GM13976 (cell line): ENCODE measurements at regions not wholly inside any gene's neighbourhood (a gene's known extent, or its start where the extent isn't known, plus 50 kb on each side); places are given as distances from the start of the nearest gene placed in this dataset.

Experiments used
- DNase-seq: peaks from one replicate; pipeline ENCODE4 v3.0.0; 2012; ENCODE audit warnings: low spot score
- CTCF ChIP-seq: IDR thresholded peaks from 2 replicates; pipeline ENCODE4 v1.5.1; 2012; ENCODE audit warnings: borderline replicate concordance, mild to moderate bottlenecking; ENCODE audit not compliant: insufficient read depth; ENCODE audit errors: extremely low read depth, missing control alignments, control extremely low read depth
- in situ Hi-C: fragments of 300-500 bp; cut with MboI; formaldehyde crosslinking; loops from one replicate; pipeline ENCODE4 v1.12.0; 2022; ENCODE audit warnings: low sequenced_read_pairs, mixed read lengths, inconsistent platforms; ENCODE audit not compliant: unreplicated experiment

GRCh38 chr5:174542037-174542436 is 182.3 kb upstream of the MSX2 start:
- in situ Hi-C loops = no loop called here
- DNase-seq = no peak
- no peak for TF ChIP-seq CTCF

DNA sequence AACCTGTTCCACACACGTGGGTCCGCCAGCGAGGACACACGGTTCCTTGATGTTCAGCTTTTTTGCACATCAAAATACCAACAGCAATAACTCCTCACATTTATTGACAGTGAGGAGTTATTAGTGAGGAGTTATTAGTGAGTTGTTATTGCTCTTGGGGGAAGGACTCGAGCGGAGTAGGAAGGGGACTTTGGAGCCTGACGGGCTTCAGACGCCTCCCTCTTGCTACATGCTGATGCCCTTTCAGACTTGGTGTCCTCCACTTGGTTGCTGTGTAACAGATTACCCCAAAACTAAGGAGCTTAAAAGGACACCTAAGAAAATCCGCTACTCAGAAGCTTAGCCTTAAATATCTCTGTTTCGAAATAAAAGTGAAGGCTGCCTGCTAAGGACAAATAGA is 181.9 kb upstream of the MSX2 start:
- no peak for TF ChIP-seq CTCF
- no peak for DNase-seq
- in situ Hi-C loops = no loop called here

DNA sequence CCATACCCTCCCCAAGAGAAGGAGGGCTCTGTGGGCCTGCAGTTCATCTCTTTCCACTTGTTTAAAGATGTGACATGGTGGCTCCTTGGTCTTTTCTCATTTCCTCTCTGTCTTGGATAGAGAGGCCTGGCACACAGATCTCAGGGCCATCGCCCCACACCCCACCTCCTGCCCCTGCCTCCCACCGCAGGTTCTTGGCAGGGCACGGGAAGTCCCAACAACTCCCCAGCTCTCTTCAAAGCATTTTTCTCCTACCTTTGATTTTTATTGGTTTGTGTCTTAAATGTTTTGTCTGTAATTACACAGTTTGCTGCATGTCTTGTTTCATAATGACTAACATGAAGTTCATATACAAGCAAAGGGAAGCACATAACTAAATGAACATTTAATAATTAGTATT is 178.5 kb upstream of the MSX2 start:
- in situ Hi-C loops = no loop called here
- no peak for TF ChIP-seq CTCF
- no peak for DNase-seq

- in situ Hi-C loops = no loop called here
- TF ChIP-seq CTCF = no peak
- DNase-seq = no peak
These were observed 176.6 kb upstream of the MSX2 start for GRCh38 chr5:174547814-174548213.

DNA sequence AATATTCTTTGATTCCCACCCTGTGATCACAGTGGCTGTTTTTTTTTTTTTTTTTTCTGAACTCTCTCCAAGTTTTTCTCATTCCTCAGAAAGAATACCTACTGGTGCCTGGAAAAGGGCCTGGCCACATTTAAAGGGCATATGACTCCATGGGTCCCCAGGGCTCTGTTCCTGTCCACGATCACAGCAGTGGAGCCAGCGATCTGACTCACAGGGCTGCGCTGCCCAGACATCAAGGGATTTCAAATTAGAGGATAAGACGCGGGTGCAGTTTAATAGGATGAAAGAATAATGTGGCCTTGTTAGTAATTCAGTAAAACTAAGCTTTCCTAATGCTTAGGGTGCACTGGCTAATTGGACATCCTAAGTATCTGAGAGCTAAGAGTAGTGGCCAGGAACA is 175.1 kb upstream of the MSX2 start:
- in situ Hi-C loops = no loop called here
- TF ChIP-seq CTCF = no peak
- no peak for DNase-seq

DNA sequence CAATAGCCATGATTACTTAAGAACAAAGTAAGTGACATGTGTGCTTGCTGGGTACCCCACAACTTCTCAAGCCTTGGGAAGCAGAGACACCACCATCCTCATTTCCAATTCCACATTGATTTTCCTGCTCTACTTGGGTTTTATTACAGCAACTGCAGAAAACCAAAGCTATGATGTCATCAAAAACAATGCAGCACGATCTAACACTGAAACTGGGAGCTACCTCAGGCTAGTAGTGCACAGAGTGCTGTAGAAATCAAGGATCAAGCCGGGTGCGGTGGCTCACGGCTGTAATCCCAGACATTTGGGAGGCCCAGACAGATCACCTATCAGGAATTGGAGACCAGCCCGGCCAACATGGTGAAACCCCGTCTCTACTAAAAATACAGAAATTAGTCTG is 174.4 kb upstream of the MSX2 start:
- in situ Hi-C loops = no loop called here
- DNase-seq = no peak
- TF ChIP-seq CTCF = no peak

DNA sequence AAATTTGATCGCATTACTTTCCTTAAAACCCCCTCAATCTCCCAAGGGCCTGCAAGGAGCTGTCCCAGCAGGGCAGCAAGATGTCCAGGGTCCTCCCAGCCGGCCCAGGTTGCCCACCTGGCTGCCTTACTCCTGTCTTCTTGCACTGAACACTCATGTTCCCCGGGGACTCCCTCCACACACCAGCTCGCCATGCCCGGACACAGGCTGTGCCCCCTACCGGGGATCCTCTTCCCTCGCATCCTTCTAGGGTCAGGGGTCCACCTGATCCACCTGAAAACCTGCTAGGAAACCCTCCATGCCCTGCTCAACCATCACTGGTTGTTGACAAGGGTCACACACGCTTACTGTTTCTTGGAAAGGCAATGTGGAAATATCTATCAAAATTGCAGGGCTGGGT is 172.0 kb upstream of the MSX2 start:
- TF ChIP-seq CTCF = no peak
- no peak for DNase-seq
- in situ Hi-C loops = no loop called here
